H1 (cell line): ENCODE measurements at regions not wholly inside any gene's neighbourhood (a gene's known extent, or its start where the extent isn't known, plus 50 kb on each side); places are given as distances from the start of the nearest gene placed in this dataset.

Source experiments
- CTCF ChIA-PET: fragments of 300-600 bp; sonication (Branson Sonifier 250); formaldehyde crosslinking; loops from one replicate; lab custom pipeline; 2021; ENCODE audit not compliant: partially characterized antibody; lab: Charles Lee
- POLR2A ChIA-PET: fragments of 300-600 bp; sonication (Branson Sonifier 250); formaldehyde crosslinking; loops from one replicate; lab custom pipeline; 2021; ENCODE audit warnings: inconsistent platforms; ENCODE audit not compliant: partially characterized antibody; lab: Charles Lee
- DNase-seq, 2 experiments: peaks; one replicate each; pipeline versions ENCODE4 v3.0.0 to v3.0.0-alpha.2; 2010 to 2022; ENCODE audit warnings: low spot score in 2 of 2, low read depth in 1 of 2, mixed read lengths in 1 of 2
- FAIRE-seq: peaks from 2 replicates; lab custom pipeline; 2011; peaks lifted over from hg19 to GRCh38; lab: Jason Lieb, UNC
- H2AFZ ChIP-seq: 2 replicates; pipeline ENCODE4 v1.8.1; 2012; ENCODE audit warnings: low read length, inconsistent platforms
- H2AK5ac ChIP-seq: 2 replicates; pipeline ENCODE4 v1.6.1; 2013; ENCODE audit warnings: low read depth, low read length
- H2BK120ac ChIP-seq: replicated peaks from 2 replicates; pipeline ENCODE3; 2013; ENCODE audit warnings: low read depth, low read length, inconsistent platforms
- H2BK12ac ChIP-seq: 2 replicates; pipeline ENCODE4 v1.6.1; 2013; ENCODE audit warnings: low read depth, low read length
- H2BK15ac ChIP-seq: 2 replicates; pipeline ENCODE4 v1.6.1; 2013; ENCODE audit warnings: low read length
- H2BK20ac ChIP-seq: 2 replicates; pipeline ENCODE4 v1.6.1; 2013; ENCODE audit warnings: low read length
- H2BK5ac ChIP-seq: 2 replicates; pipeline ENCODE4 v1.6.1; 2013; ENCODE audit warnings: low read depth, low read length
- H3K14ac ChIP-seq: 2 replicates; pipeline ENCODE4 v1.6.1; 2013; ENCODE audit warnings: inconsistent platforms; ENCODE audit not compliant: insufficient read length
- H3K18ac ChIP-seq: 2 replicates; pipeline ENCODE4 v1.6.1; 2013; ENCODE audit warnings: low read length; ENCODE audit errors: extremely low read depth
- H3K23ac ChIP-seq: 2 replicates; pipeline ENCODE4 v1.6.1; 2013; ENCODE audit warnings: inconsistent platforms; ENCODE audit not compliant: insufficient read length
- H3K23me2 ChIP-seq: 2 replicates; pipeline ENCODE4 v1.6.1; 2013; ENCODE audit warnings: low read depth, low read length
- H3K27ac ChIP-seq: 2 replicates; pipeline ENCODE4 v1.6.1; 2011; ENCODE audit warnings: low read depth, low read length, inconsistent platforms
- H3K27me3 ChIP-seq, 4 experiments: replicated peaks in 1 of 4; 1 replicate in 1 of 4; 2 replicates in 3 of 4; pipeline versions ENCODE4 v1.6.1 to v1.8.1; 2011 to 2013; ENCODE audit warnings: low read length in 3 of 4, mild to moderate bottlenecking in 3 of 4, inconsistent platforms in 2 of 4, mixed read lengths in 2 of 4, moderate library complexity in 1 of 4; ENCODE audit not compliant: control insufficient read depth in 3 of 4, insufficient read depth in 3 of 4; ENCODE audit errors: extremely low read depth in 1 of 4
- H3K36me3 ChIP-seq, 4 experiments: 2 replicates each; pipeline versions ENCODE4 v1.6.1 to v1.8.1; 2011 to 2013; ENCODE audit warnings: mild to moderate bottlenecking in 4 of 4, low read length in 3 of 4, moderate library complexity in 2 of 4, control low read depth in 1 of 4, inconsistent platforms in 1 of 4; ENCODE audit not compliant: insufficient read depth in 4 of 4, control insufficient read depth in 2 of 4
- H3K4ac ChIP-seq: replicated peaks from 2 replicates; pipeline ENCODE3; 2013; ENCODE audit warnings: low read length, low read depth, mixed read lengths, inconsistent platforms; ENCODE audit not compliant: insufficient read length
- H3K4me1 ChIP-seq, 4 experiments: replicated peaks in 1 of 4; 1 replicate in 1 of 4; 2 replicates in 3 of 4; pipeline versions ENCODE4 v1.6.1 to v1.8.1; 2011 to 2013; ENCODE audit warnings: low read length in 3 of 4, inconsistent platforms in 2 of 4, mixed read lengths in 1 of 4; ENCODE audit not compliant: insufficient read depth in 4 of 4, control insufficient read depth in 3 of 4
- H3K4me2 ChIP-seq, 2 experiments: 2 replicates each; pipeline versions ENCODE4 v1.6.1 to v1.8.1; 2011 to 2013; ENCODE audit warnings: low read depth in 2 of 2, low read length in 2 of 2, control low read depth in 1 of 2, inconsistent platforms in 1 of 2, mild to moderate bottlenecking in 1 of 2; ENCODE audit not compliant: insufficient read depth in 1 of 2
- H3K4me3 ChIP-seq, 4 experiments: fragments of 200-600, 300-600 bp in 1 of 4; sonication (generic), shearing (Covaris generic), sonication (Bioruptor Twin) in 1 of 4; 2 replicates each; pipeline versions ENCODE4 v1.5.1 to v1.8.1; 2011 to 2016; ENCODE audit warnings: low read length in 4 of 4, low read depth in 3 of 4, control low read depth in 2 of 4, inconsistent platforms in 2 of 4, mild to moderate bottlenecking in 2 of 4, mixed read lengths in 1 of 4, moderate library complexity in 1 of 4; ENCODE audit not compliant: insufficient read depth in 2 of 4; ENCODE audit errors: extremely low read depth in 1 of 4
- H3K56ac ChIP-seq: replicated peaks from 2 replicates; pipeline ENCODE3; 2013; ENCODE audit warnings: low read depth, mild to moderate bottlenecking, mixed read lengths, low read length, inconsistent platforms; ENCODE audit not compliant: insufficient read length
- H3K79me1 ChIP-seq: 2 replicates; pipeline ENCODE4 v1.6.1; 2013; ENCODE audit warnings: low read depth, low read length, control low read depth
- H3K79me2 ChIP-seq, 2 experiments: 2 replicates each; pipeline versions ENCODE4 v1.6.1 to v1.8.1; 2012 to 2013; ENCODE audit warnings: low read length in 2 of 2, mild to moderate bottlenecking in 2 of 2, inconsistent platforms in 1 of 2; ENCODE audit not compliant: insufficient read depth in 2 of 2, control insufficient read depth in 1 of 2
- H3K9ac ChIP-seq, 4 experiments: replicated peaks in 1 of 4; 1 replicate in 1 of 4; 2 replicates in 3 of 4; pipeline versions ENCODE4 v1.6.1 to v1.8.1; 2011 to 2013; ENCODE audit warnings: low read depth in 3 of 4, low read length in 3 of 4, control low read depth in 2 of 4, mild to moderate bottlenecking in 2 of 4, moderate library complexity in 2 of 4, inconsistent platforms in 1 of 4; ENCODE audit errors: extremely low read depth in 1 of 4
- H3K9me3 ChIP-seq, 2 experiments: 2 replicates each; pipeline versions ENCODE4 v1.6.1 to v1.8.1; 2012 to 2013; ENCODE audit warnings: mild to moderate bottlenecking in 2 of 2, moderate library complexity in 2 of 2, control low read depth in 1 of 2, inconsistent platforms in 1 of 2, low read depth in 1 of 2, low read length in 1 of 2, mixed read lengths in 1 of 2; ENCODE audit not compliant: insufficient read depth in 2 of 2
- H4K20me1 ChIP-seq, 2 experiments: replicated peaks in 1 of 2; 2 replicates each; pipeline versions ENCODE3 to v1.8.1; 2011 to 2013; ENCODE audit warnings: inconsistent platforms in 2 of 2, low read length in 2 of 2, mild to moderate bottlenecking in 1 of 2; ENCODE audit not compliant: insufficient read depth in 2 of 2, control insufficient read depth in 1 of 2
- H4K5ac ChIP-seq: 2 replicates; pipeline ENCODE4 v1.6.1; 2013; ENCODE audit warnings: low read length, low read depth, mixed read lengths, inconsistent platforms; ENCODE audit not compliant: insufficient read length
- H4K8ac ChIP-seq: 2 replicates; pipeline ENCODE4 v1.8.0; 2013; ENCODE audit warnings: mild to moderate bottlenecking, moderate library complexity, low read length, inconsistent platforms; ENCODE audit not compliant: insufficient read depth; ENCODE audit errors: extremely low read depth
- H4K91ac ChIP-seq: replicated peaks from 2 replicates; pipeline ENCODE3; 2013; ENCODE audit warnings: low read length, mixed read lengths, inconsistent platforms; ENCODE audit not compliant: insufficient read length
- ASH2L ChIP-seq: fragments of 200-600, 300-600 bp; sonication (generic); IDR thresholded peaks from one replicate; pipeline ENCODE4 v1.7.1; 2017; ENCODE audit warnings: low read length
- BCL11A ChIP-seq, 2 experiments: IDR thresholded peaks; one replicate each; pipeline ENCODE4 v1.6.1; 2011; ENCODE audit warnings: low read depth in 2 of 2, low read length in 2 of 2, mild to moderate bottlenecking in 2 of 2
- CHD2 ChIP-seq: IDR thresholded peaks from 2 replicates; pipeline ENCODE4 v1.6.1; 2012; ENCODE audit warnings: low read length, improper control_type of control experiment
- EGR1 ChIP-seq: IDR thresholded peaks from 2 replicates; pipeline ENCODE4 v1.6.1; 2011; ENCODE audit warnings: low read depth, low read length, borderline replicate concordance
- EP300 ChIP-seq, 2 experiments: IDR thresholded peaks; 1 replicate in 1 of 2; 2 replicates in 1 of 2; pipeline ENCODE4 v1.6.1; 2011 to 2012; ENCODE audit warnings: low read depth in 2 of 2, low read length in 2 of 2, mild to moderate bottlenecking in 2 of 2, borderline replicate concordance in 1 of 2, inconsistent platforms in 1 of 2, moderate library complexity in 1 of 2
- EZH2 ChIP-seq: fragments of 200-600 bp; sonication (generic); IDR thresholded peaks from 2 replicates; pipeline ENCODE4 v1.7.1; 2012; ENCODE audit warnings: low read depth, mild to moderate bottlenecking, moderate library complexity, low read length, inconsistent platforms; ENCODE audit not compliant: severe bottlenecking
- MAX ChIP-seq: IDR thresholded peaks from 2 replicates; pipeline ENCODE4 v1.6.1; 2012; ENCODE audit warnings: inconsistent platforms
- RFX5 ChIP-seq: IDR thresholded peaks from 2 replicates; pipeline ENCODE4 v1.6.1; 2011; ENCODE audit warnings: low read depth, low read length, improper control_type of control experiment, borderline replicate concordance
- SP1 ChIP-seq: IDR thresholded peaks from 2 replicates; pipeline ENCODE4 v1.6.1; 2011; ENCODE audit warnings: low read depth, low read length
- SRF ChIP-seq: IDR thresholded peaks from 2 replicates; pipeline ENCODE4 v1.6.1; 2011; ENCODE audit warnings: mild to moderate bottlenecking, low read depth, low read length, moderate library complexity
- TAF7 ChIP-seq: optimal IDR thresholded peaks from 2 replicates; pipeline ENCODE3; 2011; ENCODE audit warnings: low read depth, mild to moderate bottlenecking, inconsistent platforms, low read length, moderate library complexity, borderline replicate concordance
- TBP ChIP-seq: IDR thresholded peaks from 2 replicates; pipeline ENCODE4 v1.6.1; 2011; ENCODE audit warnings: low read depth, low read length, improper control_type of control experiment
- WGBS, 2 experiments: shearing (Covaris generic) in 1 of 2; methylation state at CpG; one replicate each; pipeline versions ENCODE4 v1.1.6 to v1.1.7; 2013 to 2015; ENCODE audit warnings: low lambda C conversion rate in 2 of 2, mixed read lengths in 2 of 2, inconsistent platforms in 1 of 2, low coverage in 1 of 2, missing lambda C conversion rate in 1 of 2; ENCODE audit not compliant: insufficient replicate concordance in 2 of 2, insufficient coverage in 1 of 2, insufficient read length in 1 of 2; ENCODE audit errors: extremely low coverage in 1 of 2, missing lambda C conversion rate in 1 of 2; 5-methylcytosine and 5-hydroxymethylcytosine counted together

GRCh38 chr14:25628978-25629377, 579.0 kb upstream of the STXBP6 start:
- H4K91ac ChIP-seq: no peak overlapping the region
- H2AFZ ChIP-seq: 0 out of 2 replicates have a peak overlapping the region, but pooled peaks have one; percentile 74
- DNase-seq: no peak
- H3K4me1 ChIP-seq: 0 out of 7 replicates have a peak, but pooled peaks cover 0 to 2% (median under 1%) of the 10 kb centered on the region in 4 experiments
- no peaks in the 10 kb centered on the region for H4K20me1 ChIP-seq
- no peak overlapping the region for H3K23ac ChIP-seq
- no peak overlapping the region for H3K4me2 ChIP-seq
- H2BK120ac ChIP-seq: no peak overlapping the region
- H4K8ac ChIP-seq: no peak overlapping the region
- H3K23me2 ChIP-seq: no peaks in the 10 kb centered on the region; the same call in 1 of the 2 replicates
- no peak overlapping the region for H3K18ac ChIP-seq
- no peak overlapping the region for H2BK5ac ChIP-seq
- no peak overlapping the region for H3K4ac ChIP-seq
- no peak overlapping the region for H3K14ac ChIP-seq
- H3K27ac ChIP-seq: no peak overlapping the region
- no peak overlapping the region for H3K9ac ChIP-seq
- H2BK20ac ChIP-seq: no peak overlapping the region
- no peaks in the 10 kb centered on the region for H3K79me1 ChIP-seq
- no peak overlapping the region for H2AK5ac ChIP-seq
- H3K36me3 ChIP-seq: no peaks in the 10 kb centered on the region
- H2BK15ac ChIP-seq: no peak overlapping the region
- CTCF ChIA-PET: interaction anchor here (1.7 kb wide), 1 partner anchor 91 kb away, joined by 4 read pairs; no protein-coding TSS in a partner anchor
- H4K5ac ChIP-seq: no peak overlapping the region
- H3K9me3 ChIP-seq: no peaks in the 10 kb centered on the region
- H3K56ac ChIP-seq: no peak overlapping the region
- no peaks in the 10 kb centered on the region for H3K79me2 ChIP-seq
- TF ChIP-seq SRF (no peak), MAX (no peak), EZH2 (no peak), SP1 (no peak), CHD2 (no peak), TBP (no peak), ASH2L (no peak), TAF7 (no peak), EP300 (IDR thresholded peaks at IDR 0.05; ENCODE audit: borderline replicate concordance in 1 of 2, low read depth in 2 of 2, low read length in 2 of 2) (no peak), EGR1 (no peak), BCL11A (IDR thresholded peaks at IDR 0.05; ENCODE audit: low read depth in 2 of 2, low read length in 2 of 2) (no peak), RFX5 (no peak)
- 91% methylated on average over 2 of the region's 2 CpGs; no CpG with 5 or more reads in 1 of the 2 experiments for WGBS, 2 experiments
- no peaks in the 10 kb centered on the region for H3K27me3 ChIP-seq
- no peak overlapping the region for H2BK12ac ChIP-seq
- POLR2A ChIA-PET: no interaction called here
- H3K4me3 ChIP-seq: no peak overlapping the region
- FAIRE-seq: no peak
